Testis (tissue), 2 donors: ENCODE measurements at regions not wholly inside any gene's neighbourhood (a gene's known extent, or its start where the extent isn't known, plus 50 kb on each side); places are given as distances from the start of the nearest gene placed in this dataset.

Experiments used
- DNase-seq: peaks from one replicate; pipeline ENCODE4 v3.0.0-alpha.2; 2019
- H3K27ac ChIP-seq, 2 donors: fragments of 200-600 bp; sonication (generic); one replicate each; pipeline ENCODE4 v1.5.1; 2019
- H3K27me3 ChIP-seq: fragments of 200-600 bp; sonication (generic); one replicate; pipeline ENCODE4 v1.5.1; 2019
- H3K36me3 ChIP-seq: fragments of 200-600 bp; sonication (generic); one replicate; pipeline ENCODE4 v1.5.1; 2017; ENCODE audit warnings: low read depth; ENCODE audit errors: missing control alignments
- H3K4me1 ChIP-seq: fragments of 200-600 bp; sonication (generic); one replicate; pipeline ENCODE4 v1.5.1; 2019
- H3K4me3 ChIP-seq, 2 donors: fragments of 200-600 bp; sonication (generic); one replicate each; pipeline ENCODE4 v1.5.1; 2017 to 2019
- H3K9me3 ChIP-seq: fragments of 200-600 bp; sonication (generic); one replicate; pipeline ENCODE4 v1.5.1; 2017
- CTCF ChIP-seq, 3 experiments: fragments of 450-650 bp in 2 of 3; fragments of 200-600 bp in 1 of 3; sonication (generic) in 1 of 3; IDR thresholded peaks; one replicate each; pipeline ENCODE4 v1.5.1; 2016 to 2019; ENCODE audit warnings: antibody characterized with exemption in 3 of 3, mild to moderate bottlenecking in 2 of 3, moderate library complexity in 1 of 3
- POLR2A ChIP-seq: fragments of 450-650 bp; IDR thresholded peaks from one replicate; pipeline ENCODE4 v1.6.1; 2017; ENCODE audit warnings: antibody characterized with exemption, mild to moderate bottlenecking, moderate library complexity
- WGBS, 2 donors: methylation state at CpG; one replicate each; pipeline ENCODE4 v1.1.5; 2018; 5-methylcytosine and 5-hydroxymethylcytosine counted together
- intact Hi-C: fragments of 100-400 bp; cut with DNase I; formaldehyde crosslinking; loops from one replicate; pipeline ENCODE4 v1.15.1; 2023; ENCODE audit warnings: low total_unique reads

DNA sequence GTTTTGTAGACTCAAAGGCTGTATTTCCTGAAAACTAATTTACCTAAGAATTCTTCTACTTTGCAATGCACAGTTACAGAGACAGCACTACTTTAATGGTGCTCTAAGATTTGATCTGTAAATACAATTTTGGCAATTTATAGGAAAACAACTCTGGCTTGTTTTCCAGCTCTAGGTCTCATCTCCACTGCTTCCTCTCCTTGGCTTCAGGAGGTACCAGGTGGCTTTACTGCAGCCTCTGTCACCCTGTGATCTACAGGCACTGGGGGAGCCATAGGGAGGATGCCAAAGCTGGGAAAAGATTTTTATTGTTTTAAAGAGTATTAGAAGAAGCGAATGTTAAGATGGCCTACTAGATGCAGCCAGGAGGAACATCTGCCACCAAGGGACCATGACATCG is 1563.6 kb downstream of the OLFM4 start:
- intact Hi-C loops = no loop called here
- Histone ChIP-seq H3K4me3 (no peak overlapping the region), H3K4me1 (no peaks in the 10 kb centered on the region), H3K27me3 (no peaks in the 10 kb centered on the region), H3K27ac (no peak overlapping the region), H3K9me3 (no peaks in the 10 kb centered on the region), H3K36me3 (no peaks in the 10 kb centered on the region)
- DNase-seq = no peak
- WGBS, 2 donors = 48 to 96% methylated on average over 2 of the region's 2 CpGs
- TF ChIP-seq CTCF (IDR thresholded peaks at IDR 0.05) (no peak), POLR2A (no peak)

DNA sequence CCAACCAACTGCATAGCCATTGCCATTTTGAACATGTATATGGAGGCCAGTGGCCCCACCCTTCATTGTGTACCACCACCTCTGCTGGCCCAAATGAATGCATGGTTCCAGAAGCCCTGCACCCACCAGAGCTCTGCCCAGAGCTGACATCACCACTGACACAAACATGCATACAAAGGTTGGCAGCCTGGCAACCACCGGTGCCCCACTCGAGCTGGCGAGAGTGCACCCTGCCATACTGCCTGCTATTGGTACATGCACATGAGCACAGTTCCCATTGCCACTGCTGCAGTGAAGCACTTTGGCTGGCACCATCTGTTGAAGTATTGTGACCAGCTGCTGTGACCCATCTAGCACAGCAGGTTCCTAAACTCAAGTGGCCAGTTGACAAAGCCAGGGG is 1564.9 kb downstream of the OLFM4 start:
- H3K27me3 ChIP-seq = no peaks in the 10 kb centered on the region
- no peaks in the 10 kb centered on the region for H3K4me1 ChIP-seq
- WGBS, 2 donors = 94 to 100% methylated on average over 3 of the region's 3 CpGs
- H3K36me3 ChIP-seq = no peaks in the 10 kb centered on the region
- no peaks in the 10 kb centered on the region for H3K9me3 ChIP-seq
- H3K27ac ChIP-seq = no peak overlapping the region
- TF ChIP-seq CTCF (IDR thresholded peaks at IDR 0.05) (no peak), POLR2A (no peak)
- intact Hi-C loops = no loop called here
- no peak for DNase-seq
- H3K4me3 ChIP-seq = no peak overlapping the region

DNA sequence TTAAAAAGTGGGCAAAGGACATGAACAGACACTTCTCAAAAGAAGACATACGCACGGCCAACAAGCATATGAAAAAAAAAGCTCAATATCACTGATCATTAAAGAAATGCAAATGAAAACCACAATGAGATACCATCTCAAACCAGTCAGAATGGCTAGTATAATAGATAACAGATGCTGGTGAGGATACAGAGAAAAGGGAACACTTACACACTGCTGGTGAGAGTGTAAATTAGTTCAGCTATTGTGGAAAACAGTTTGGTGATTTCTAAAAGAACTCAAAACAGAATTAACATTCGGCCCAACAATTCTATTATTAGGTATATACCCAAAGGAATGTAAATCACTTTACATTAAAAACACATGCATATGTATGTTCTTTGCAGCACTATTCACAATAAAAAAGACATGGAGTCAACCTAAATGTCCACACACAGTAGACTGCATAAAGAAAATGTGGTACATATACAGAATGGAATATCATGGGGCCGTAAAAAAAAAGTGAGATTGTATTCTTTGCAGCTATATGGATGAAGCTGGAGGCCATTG is 1569.0 kb downstream of the OLFM4 start:
- intact Hi-C loops = no loop called here
- no peak for DNase-seq
- Histone ChIP-seq H3K9me3 (no peaks in the 10 kb centered on the region), H3K4me3 (no peak overlapping the region), H3K4me1 (no peaks in the 10 kb centered on the region), H3K36me3 (no peaks in the 10 kb centered on the region), H3K27ac (no peak overlapping the region), H3K27me3 (no peaks in the 10 kb centered on the region)
- TF ChIP-seq CTCF (IDR thresholded peaks at IDR 0.05) (no peak), POLR2A (no peak)
- WGBS, 2 donors = 93 to 94% methylated on average over 4 of the region's 4 CpGs

DNA sequence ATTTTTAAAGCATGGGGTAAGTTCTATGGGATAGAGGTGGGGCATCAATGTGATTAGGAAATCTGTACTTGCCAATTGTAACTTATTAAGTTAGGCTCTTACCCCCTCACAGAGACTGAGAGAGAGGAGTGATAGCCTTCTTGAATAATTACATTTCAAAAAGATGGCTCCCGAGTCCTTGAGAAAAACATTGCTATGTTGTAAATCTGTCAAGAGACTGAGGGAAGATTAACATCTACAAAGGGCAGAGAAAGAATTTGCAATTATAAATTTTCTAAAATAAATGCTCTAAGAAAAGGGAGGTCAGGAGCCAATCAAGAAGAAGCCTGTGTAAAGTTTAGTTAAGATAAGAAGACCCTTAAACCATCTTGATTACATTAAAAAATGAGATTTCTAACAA is 1570.8 kb downstream of the OLFM4 start:
- DNase-seq = no peak
- H3K9me3 ChIP-seq = no peaks in the 10 kb centered on the region
- no peaks in the 10 kb centered on the region for H3K27me3 ChIP-seq
- no peak overlapping the region for H3K27ac ChIP-seq
- H3K36me3 ChIP-seq = no peaks in the 10 kb centered on the region
- H3K4me3 ChIP-seq = no peak overlapping the region
- H3K4me1 ChIP-seq = no peaks in the 10 kb centered on the region
- TF ChIP-seq POLR2A = no peak
- TF ChIP-seq CTCF (IDR thresholded peaks at IDR 0.05) = no peak
- intact Hi-C loops = no loop called here
- WGBS, 2 donors = 19 to 41% methylated on average over 1 of the region's 1 CpG

DNA sequence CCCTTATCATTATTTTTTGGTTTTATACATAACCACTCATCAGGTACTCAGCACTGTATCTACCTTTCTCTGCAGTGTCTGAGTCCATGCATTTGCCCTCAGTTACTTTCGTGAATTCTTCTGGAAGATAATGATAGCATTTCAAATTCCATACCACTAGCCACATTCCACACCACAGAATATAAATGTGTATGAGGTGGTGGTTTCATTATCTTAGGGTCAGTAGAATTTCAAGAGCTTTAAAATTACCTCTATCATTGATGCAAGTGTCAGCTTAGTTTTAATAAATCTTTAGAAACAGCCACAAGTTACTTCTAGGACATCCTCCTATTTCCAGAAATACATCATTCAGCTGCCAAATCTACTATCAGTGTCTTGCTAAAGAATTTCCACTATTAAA is 1578.3 kb downstream of the OLFM4 start:
- intact Hi-C loops = no loop called here
- Histone ChIP-seq H3K36me3 (no peaks in the 10 kb centered on the region), H3K4me1 (no peaks in the 10 kb centered on the region), H3K27me3 (no peaks in the 10 kb centered on the region), H3K4me3 (no peak overlapping the region), H3K27ac (no peak overlapping the region), H3K9me3 (no peaks in the 10 kb centered on the region)
- 30 to 40% methylated on average over 1 of the region's 1 CpG for WGBS, 2 donors
- TF ChIP-seq CTCF (IDR thresholded peaks at IDR 0.05) = no peak
- TF ChIP-seq POLR2A = no peak
- no peak for DNase-seq
